PC-3 (cell line): ENCODE measurements at regions not wholly inside any gene's neighbourhood (a gene's known extent, or its start where the extent isn't known, plus 50 kb on each side); places are given as distances from the start of the nearest gene placed in this dataset.

Experiments used
- ATAC-seq: fragments of 200-7000 bp; cut with Tn5 transposase; 2 replicates; pipeline ENCODE4 v1.9.1; 2020; ENCODE audit warnings: mild to moderate bottlenecking, moderate library complexity
- BruUV-seq: library from RNA; stranded (reverse); fragments of 400-500 nt; replicated peaks from 2 replicates; lab custom pipeline; 2021; lab: Mats Ljungman, UMichigan
- CTCF ChIA-PET: fragments of 300-600 bp; sonication (Branson Sonifier 250); formaldehyde crosslinking; loops from one replicate; lab custom pipeline; 2022; ENCODE audit warnings: antibody characterized with exemption; lab: Charles Lee
- POLR2A ChIA-PET: fragments of 300-600 bp; sonication (Branson Sonifier 250); formaldehyde crosslinking; loops from one replicate; lab custom pipeline; 2022; ENCODE audit warnings: antibody characterized with exemption; ENCODE audit not compliant: unreplicated experiment; lab: Charles Lee
- DNase-seq: peaks from one replicate; pipeline ENCODE4 v3.0.0-alpha.2; 2015
- H2AFZ ChIP-seq: fragments of 300-600 bp; sonication (generic); 2 replicates; pipeline ENCODE4 v1.6.0; 2016; ENCODE audit warnings: antibody characterized with exemption, low read length
- H3F3A ChIP-seq: fragments of 300-600 bp; sonication (generic); one replicate; pipeline ENCODE4 v1.6.0; 2017; ENCODE audit warnings: antibody characterized with exemption, low read length, control low read depth, mild to moderate bottlenecking; ENCODE audit not compliant: unreplicated experiment
- H3K27ac ChIP-seq: fragments of 300-600 bp; sonication (generic); 2 replicates; pipeline ENCODE4 v1.5.1; 2016; ENCODE audit warnings: mild to moderate bottlenecking, low read length
- H3K27me3 ChIP-seq: fragments of 300-600 bp; sonication (generic); 2 replicates; pipeline ENCODE4 v1.6.1; 2016; ENCODE audit warnings: low read length, mixed read lengths
- H3K36me3 ChIP-seq: fragments of 300-600 bp; sonication (generic); 2 replicates; pipeline ENCODE4 v1.6.1; 2016; ENCODE audit warnings: low read depth, mixed run types, low read length, mixed read lengths
- H3K4me1 ChIP-seq: fragments of 300-600 bp; sonication (generic); 2 replicates; pipeline ENCODE4 v1.5.1; 2016; ENCODE audit warnings: low read length; ENCODE audit not compliant: insufficient read depth
- H3K4me2 ChIP-seq: fragments of 300-600 bp; sonication (generic); 2 replicates; pipeline ENCODE4 v1.6.0; 2016; ENCODE audit warnings: low read length
- H3K4me3 ChIP-seq: fragments of 300-600 bp; sonication (generic); 2 replicates; pipeline ENCODE4 v1.5.1; 2016; ENCODE audit warnings: mild to moderate bottlenecking, low read length, mixed read lengths
- H3K79me2 ChIP-seq: fragments of 300-600 bp; sonication (generic); 2 replicates; pipeline ENCODE4 v1.6.1; 2017; ENCODE audit warnings: low read length, mixed read lengths
- H3K9ac ChIP-seq: fragments of 300-600 bp; sonication (generic); 2 replicates; pipeline ENCODE4 v1.6.0; 2016; ENCODE audit warnings: mild to moderate bottlenecking, low read length
- H3K9me2 ChIP-seq: fragments of 300-600 bp; sonication (generic); replicated peaks from 2 replicates; pipeline ENCODE4 v1.6.1; 2016; ENCODE audit warnings: mixed run types, low read length, mixed read lengths
- H3K9me3 ChIP-seq: fragments of 300-600 bp; sonication (generic); 2 replicates; pipeline ENCODE4 v1.6.1; 2016; ENCODE audit warnings: low read length, mixed read lengths
- H4K20me1 ChIP-seq: fragments of 300-600 bp; sonication (generic); 2 replicates; pipeline ENCODE4 v1.6.1; 2016; ENCODE audit warnings: low read length, mixed read lengths
- EZH2 ChIP-seq: fragments of 300-600 bp; sonication (generic); IDR thresholded peaks from one replicate; pipeline ENCODE4 v1.6.1; 2017; ENCODE audit warnings: antibody characterized with exemption, mild to moderate bottlenecking, low read length; ENCODE audit not compliant: unreplicated experiment
- EZH2phosphoT487 ChIP-seq: fragments of 300-600 bp; sonication (generic); IDR thresholded peaks from 2 replicates; pipeline ENCODE4 v1.6.1; 2018; ENCODE audit warnings: mild to moderate bottlenecking, antibody characterized with exemption, low read length, borderline replicate concordance
- intact Hi-C: fragments of 100-400 bp; cut with micrococcal nuclease; formaldehyde crosslinking; loops from 2 replicates; pipeline ENCODE4 v1.9.0; 2023
- TF ChIP-seq, protein P1 (sequence below): fragments of 300-600 bp; sonication (generic); conservative IDR thresholded peaks from 2 replicates; pipeline ENCODE4 v1.5.1; 2017; ENCODE audit warnings: antibody characterized with exemption, low read depth, mild to moderate bottlenecking, low read length

DNA sequence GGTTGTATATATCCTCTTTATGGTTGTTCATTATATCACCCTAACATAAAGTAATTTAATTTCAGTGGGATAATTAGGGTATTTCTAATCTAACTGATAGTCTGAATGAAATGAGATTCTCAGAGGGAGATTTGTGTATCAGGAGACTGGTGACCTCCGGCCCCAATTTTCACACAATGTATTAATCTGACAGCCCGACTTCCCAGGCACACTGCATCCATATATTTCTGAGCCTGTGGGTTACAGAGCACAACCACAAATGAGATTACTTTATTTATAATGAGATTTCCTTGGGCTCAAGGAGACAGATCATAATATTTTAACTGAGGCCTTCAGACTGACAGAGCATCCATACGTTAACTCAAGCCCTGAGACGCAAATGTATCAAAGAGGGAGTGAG, 125.9 kb downstream of the RCN1 start:
- BruUV-seq = no TSS peak
- CTCF ChIA-PET = no interaction called here
- ATAC-seq = no peak
- Histone ChIP-seq H3K27me3 (peaks cover 4% of the 10 kb centered on the region; the same call in 1 of the 2 replicates), H3K9ac (no peak overlapping the region), H3K4me1 (peaks cover 8% of the 10 kb centered on the region; the same call in 1 of the 2 replicates), H3K9me3 (no peaks in the 10 kb centered on the region), H2AFZ (no peak overlapping the region), H4K20me1 (no peaks in the 10 kb centered on the region), H3K4me3 (no peak overlapping the region), H3K4me2 (no peak overlapping the region), H3K9me2 (no peaks in the 10 kb centered on the region), H3K27ac (no peak overlapping the region), H3K79me2 (no peaks in the 10 kb centered on the region), H3F3A (no peaks in the 10 kb centered on the region), H3K36me3 (no peaks in the 10 kb centered on the region)
- DNase-seq = no peak
- TF ChIP-seq, protein P1, sequence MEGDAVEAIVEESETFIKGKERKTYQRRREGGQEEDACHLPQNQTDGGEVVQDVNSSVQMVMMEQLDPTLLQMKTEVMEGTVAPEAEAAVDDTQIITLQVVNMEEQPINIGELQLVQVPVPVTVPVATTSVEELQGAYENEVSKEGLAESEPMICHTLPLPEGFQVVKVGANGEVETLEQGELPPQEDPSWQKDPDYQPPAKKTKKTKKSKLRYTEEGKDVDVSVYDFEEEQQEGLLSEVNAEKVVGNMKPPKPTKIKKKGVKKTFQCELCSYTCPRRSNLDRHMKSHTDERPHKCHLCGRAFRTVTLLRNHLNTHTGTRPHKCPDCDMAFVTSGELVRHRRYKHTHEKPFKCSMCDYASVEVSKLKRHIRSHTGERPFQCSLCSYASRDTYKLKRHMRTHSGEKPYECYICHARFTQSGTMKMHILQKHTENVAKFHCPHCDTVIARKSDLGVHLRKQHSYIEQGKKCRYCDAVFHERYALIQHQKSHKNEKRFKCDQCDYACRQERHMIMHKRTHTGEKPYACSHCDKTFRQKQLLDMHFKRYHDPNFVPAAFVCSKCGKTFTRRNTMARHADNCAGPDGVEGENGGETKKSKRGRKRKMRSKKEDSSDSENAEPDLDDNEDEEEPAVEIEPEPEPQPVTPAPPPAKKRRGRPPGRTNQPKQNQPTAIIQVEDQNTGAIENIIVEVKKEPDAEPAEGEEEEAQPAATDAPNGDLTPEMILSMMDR = no peak
- TF ChIP-seq EZH2phosphoT487 (no peak), EZH2 (no peak)
- POLR2A ChIA-PET = no interaction called here
- intact Hi-C loops = no loop called here

DNA sequence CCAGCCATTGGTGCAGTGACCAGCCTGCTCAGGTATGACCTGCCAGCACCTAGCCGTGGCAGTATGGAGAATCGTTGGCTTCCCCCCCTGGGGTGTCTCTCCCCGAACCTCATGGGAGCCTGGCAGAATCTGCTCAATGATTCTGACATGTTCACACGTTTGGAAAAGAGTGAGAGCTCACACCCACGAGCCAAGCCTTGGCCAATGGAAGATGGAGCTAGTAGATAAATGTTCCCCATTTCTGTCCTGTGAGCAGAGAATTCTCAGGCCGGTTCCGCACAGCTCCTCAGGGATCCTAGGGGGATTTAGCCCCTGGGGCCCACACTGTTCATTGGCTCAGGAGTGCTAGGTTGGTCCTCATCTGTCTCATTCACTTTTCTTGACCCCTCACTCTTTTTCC, 128.4 kb downstream of the RCN1 start:
- intact Hi-C loops = no loop called here
- CTCF ChIA-PET = no interaction called here
- H3K27ac ChIP-seq = no peak overlapping the region

DNA sequence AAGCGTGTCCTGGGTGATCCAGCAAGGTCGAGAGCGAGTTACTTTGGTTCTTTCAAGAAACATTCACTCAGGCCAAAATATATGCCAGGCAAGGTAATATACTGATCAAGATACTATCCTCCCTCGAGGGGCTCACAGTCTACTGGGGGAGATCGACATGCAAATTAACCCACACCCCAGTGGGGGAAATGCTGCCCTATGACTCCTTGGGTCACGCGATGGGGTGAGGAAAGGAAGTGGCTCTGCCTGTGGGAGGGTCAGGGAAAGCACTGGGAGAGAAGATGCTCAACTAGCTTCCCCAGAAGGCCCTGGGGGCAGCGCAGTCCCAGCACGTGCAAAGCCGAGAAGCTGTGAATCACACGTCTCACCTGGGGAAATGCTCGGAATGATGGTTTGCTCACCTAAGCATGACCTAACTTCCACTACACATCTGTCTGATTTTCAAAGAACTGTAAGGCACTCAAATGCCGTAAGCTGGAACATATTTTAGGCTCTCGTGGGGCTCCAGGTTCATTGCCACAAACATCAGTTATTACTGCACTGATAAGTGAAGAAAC, 130.7 kb downstream of the RCN1 start:
- H2AFZ ChIP-seq = no peak overlapping the region

More for the DNA sequence above, 128.4 kb downstream of the RCN1 start:
- Histone ChIP-seq H3K9me3 (no peaks in the 10 kb centered on the region), H3K4me2 (no peak overlapping the region), H2AFZ (no peak overlapping the region), H3K36me3 (no peaks in the 10 kb centered on the region), H3F3A (no peaks in the 10 kb centered on the region), H3K79me2 (no peaks in the 10 kb centered on the region), H3K4me1 (no peaks in the 10 kb centered on the region), H4K20me1 (no peaks in the 10 kb centered on the region), H3K4me3 (no peak overlapping the region), H3K9ac (no peak overlapping the region), H3K27me3 (peaks cover 4% of the 10 kb centered on the region; the same call in 1 of the 2 replicates), H3K9me2 (no peaks in the 10 kb centered on the region)
- POLR2A ChIA-PET = no interaction called here
- TF ChIP-seq EZH2 (no peak), EZH2phosphoT487 (no peak)
- TF ChIP-seq, protein P1 = no peak
- BruUV-seq = no TSS peak
- ATAC-seq (no peak), DNase-seq (no peak)

More for the DNA sequence above, 130.7 kb downstream of the RCN1 start:
- CTCF ChIA-PET = no interaction called here
- no peaks in the 10 kb centered on the region for H3K4me1 ChIP-seq
- H3F3A ChIP-seq = no peaks in the 10 kb centered on the region
- H3K9ac ChIP-seq = no peak overlapping the region
- peaks cover 19% of the 10 kb centered on the region; the same call in 1 of the 2 replicates for H3K27me3 ChIP-seq
- TF ChIP-seq EZH2phosphoT487 (no peak), EZH2 (no peak)
- TF ChIP-seq, protein P1 = no peak
- no peak overlapping the region for H3K4me3 ChIP-seq
- H3K4me2 ChIP-seq = no peak overlapping the region
- BruUV-seq = no TSS peak
- H4K20me1 ChIP-seq = no peaks in the 10 kb centered on the region
- H3K9me2 ChIP-seq = no peaks in the 10 kb centered on the region
- no peaks in the 10 kb centered on the region for H3K9me3 ChIP-seq
- POLR2A ChIA-PET = no interaction called here
- intact Hi-C loops = no loop called here
- H3K36me3 ChIP-seq = no peaks in the 10 kb centered on the region
- H3K27ac ChIP-seq = no peak overlapping the region
- H3K79me2 ChIP-seq = no peaks in the 10 kb centered on the region
- ATAC-seq = no peak
- no peak for DNase-seq
